Astrocyte of the hippocampus (primary cell): ENCODE measurements at regions not wholly inside any gene's neighbourhood (a gene's known extent, or its start where the extent isn't known, plus 50 kb on each side); places are given as distances from the start of the nearest gene placed in this dataset.

ENCODE experiments used
- DNase-seq: peaks from one replicate; pipeline ENCODE4 v3.0.0; 2011; ENCODE audit warnings: low read depth, low spot score

DNA sequence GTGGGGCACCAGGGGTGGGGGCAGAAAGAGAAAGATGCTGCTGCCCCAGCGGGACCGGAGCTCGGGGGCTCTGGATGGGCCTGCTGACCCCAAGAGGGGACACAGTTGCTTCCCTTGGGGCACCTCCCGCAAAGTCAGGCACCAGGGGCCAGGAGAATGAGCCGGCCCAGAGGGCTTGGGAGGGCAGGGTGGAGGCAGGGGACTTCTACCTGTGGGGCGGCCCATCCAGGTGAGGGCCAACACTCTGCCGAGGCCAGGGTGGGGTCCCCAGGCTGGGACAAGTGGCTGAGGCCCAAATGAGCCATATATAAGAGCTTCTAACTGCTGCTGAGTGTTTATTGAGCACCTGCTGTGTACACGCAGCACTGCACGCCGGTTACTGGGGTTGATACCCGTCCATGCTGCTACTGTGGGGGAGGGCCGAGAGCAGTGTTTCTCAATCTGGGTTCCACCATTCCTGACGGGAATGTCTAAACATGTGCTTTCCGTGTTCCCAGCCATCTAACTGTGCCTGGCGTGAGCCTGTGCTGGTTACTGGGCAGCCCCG, 211.7 kb upstream of the GSE1 start:
- DNase-seq = no peak

DNA sequence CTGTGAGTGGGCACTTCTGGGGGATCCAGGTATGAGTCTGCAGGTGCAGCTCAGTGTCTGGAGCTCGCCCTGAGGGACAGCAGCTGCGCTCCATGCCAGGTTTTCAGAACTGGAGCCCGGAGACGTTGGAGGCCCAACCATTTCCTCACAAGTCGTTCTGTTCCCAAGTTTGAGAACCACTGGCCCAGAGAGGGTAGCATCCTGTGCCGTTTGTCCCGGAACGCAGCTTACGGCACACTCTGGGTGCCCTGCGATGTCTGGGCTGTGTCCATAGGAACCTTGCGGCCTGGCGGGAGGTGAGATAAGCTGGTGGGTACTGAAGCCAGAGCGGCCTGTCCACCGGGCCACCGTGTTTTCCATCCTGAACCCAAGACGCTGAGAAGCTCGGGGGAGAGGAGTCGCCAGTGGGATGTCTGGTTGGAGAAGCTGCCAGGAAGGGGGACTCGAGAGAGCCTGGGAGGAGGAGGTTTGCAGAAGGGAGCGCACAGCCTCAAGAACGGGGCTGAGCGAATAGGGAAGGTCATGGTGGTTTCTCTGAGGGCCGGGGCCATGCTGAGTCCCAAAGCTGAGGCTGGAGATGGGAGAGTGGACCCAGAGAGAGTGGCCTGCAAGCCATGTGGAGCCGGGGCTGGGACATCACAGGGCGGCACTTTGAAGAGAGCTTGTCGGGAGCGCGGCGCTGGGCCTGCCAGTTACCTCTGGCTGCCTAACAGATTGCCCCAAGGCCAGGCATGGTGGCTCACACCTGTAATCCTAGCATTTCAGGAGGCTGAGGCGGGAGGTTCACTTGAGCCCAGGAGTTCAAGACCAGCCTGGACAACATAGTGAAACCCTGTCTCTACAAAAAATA, 211.0 kb upstream of the GSE1 start:
- no peak for DNase-seq

DNA sequence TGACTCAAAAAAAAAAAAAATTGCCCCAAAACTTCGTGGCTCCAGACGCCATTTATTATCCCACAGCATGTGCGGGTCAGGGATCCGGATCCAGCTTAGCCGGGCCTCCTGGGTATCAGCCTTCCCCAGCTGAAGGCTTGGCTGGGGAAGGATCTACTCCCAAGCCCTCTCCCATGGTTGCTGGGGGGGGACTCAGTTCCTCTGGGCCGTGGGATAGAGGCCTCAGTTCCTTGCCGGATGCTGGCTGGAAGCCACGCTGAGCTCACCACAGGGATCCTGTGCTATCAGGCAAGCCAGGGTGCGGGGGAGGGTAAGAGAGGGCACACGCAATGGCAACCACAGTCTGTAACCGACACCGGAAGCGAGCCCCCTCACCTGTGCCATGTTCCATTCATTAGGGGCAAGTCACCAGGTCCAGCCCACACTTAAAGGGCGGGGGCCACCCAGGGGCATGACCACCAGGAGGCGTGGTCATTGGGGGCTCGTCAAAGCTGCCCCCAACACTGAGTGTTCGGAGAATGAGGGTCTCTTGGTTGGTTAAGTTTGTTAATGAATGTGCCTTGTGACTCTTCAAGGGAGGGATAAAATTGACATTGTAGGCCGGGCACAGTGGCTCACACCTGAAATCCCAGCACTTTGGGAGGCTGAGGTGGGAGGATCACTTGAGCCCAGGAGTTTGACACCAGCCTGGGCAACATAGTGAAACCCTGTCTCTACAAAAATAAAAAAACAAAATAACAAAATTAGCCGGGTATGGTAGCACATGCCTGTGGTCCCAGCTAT, 210.0 kb upstream of the GSE1 start:
- peak; percentile 81 for DNase-seq

DNA sequence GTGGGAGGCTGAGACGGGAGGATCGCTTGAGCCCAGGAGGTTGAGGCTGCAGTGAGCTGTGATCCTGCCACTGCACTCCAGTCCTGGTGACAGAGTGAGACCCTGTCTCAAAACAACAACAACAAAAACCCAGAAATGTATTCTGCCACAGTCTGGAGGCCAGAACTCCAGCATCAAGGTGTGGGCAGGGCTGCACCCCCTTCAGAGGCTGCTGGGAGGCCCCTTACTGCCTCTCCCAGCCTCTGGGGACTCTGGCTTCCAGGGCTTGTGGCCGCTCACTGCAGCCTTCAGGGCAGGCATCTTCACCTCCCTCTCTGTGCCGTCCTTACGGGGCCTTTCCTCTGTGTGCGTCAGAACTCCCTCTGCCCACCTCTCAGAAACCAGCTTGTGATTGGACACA, 209.4 kb upstream of the GSE1 start:
- no peak for DNase-seq

DNA sequence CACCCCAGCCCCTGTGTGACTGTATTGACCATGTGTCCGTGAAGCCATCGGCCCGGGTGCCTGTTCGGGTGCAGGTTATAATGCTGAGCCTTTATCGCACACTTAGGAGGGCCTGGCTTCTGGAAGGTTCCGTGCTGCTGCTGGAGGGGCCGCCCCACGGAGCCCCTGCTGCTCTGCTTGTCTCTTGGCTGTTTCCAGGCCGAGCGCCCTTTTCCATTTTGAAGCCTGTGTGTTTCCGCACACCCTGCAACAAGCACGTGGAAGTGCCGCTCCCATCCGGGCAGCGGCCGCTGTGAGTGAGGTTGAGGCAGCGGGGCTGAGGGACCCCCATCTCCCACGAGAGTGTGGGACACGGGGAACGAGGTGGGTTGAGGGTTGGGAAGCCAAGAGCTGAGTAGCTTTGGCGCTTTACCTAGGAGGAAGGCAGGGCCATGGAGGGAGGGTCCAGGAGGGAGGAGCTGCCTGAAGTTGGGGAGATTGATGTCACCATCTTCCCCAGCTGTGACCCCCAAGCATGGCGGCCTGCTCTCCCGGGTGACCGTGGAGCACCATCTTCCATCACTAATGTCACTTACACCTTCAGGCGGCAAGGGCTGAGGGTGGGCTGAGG, 200.1 kb upstream of the GSE1 start:
- no peak for DNase-seq

DNA sequence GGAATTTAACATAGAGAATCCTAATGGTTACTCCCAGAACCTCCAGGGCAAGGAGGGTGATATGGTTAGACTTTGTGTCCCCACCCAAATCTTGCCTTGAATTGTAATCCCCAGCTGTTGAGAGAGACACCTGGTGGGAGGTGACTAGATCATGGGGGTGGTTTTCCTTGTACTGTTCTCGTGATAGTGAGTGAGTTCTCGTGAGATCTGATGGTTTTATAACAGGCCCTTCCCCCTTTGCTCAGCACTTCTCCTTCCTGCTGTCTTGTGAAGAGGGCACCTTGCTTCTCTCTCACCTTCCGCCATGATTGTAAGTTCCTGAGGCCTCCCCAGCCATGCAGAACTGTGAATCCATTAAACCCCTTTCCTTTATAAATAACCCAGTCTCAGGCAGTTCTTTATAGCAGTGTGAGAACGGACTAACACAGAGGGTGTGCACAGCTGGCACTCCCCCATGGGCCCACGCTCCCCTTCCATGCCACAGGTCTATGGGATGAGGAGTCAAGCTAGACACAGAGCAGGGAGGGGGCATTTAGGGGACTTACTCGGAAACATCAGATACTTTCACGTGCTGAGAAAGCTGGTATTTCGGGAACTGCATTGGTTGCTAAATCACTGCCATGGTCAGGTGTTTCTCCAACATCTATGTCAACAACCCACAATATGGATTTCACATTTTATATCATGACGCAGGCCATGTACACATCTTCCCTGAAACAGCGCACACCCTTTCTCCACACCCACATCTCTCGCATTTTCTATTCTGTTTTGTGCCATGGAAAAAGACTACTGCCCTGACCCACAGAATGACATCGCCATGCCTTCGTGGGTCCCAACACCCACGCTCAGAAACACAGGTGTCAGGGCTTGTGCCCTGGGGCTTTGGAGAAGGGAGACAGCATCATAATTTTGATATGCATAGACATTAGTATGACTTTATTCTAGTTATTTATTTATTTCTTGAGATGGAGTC, 199.1 kb upstream of the GSE1 start:
- no peak for DNase-seq

DNA sequence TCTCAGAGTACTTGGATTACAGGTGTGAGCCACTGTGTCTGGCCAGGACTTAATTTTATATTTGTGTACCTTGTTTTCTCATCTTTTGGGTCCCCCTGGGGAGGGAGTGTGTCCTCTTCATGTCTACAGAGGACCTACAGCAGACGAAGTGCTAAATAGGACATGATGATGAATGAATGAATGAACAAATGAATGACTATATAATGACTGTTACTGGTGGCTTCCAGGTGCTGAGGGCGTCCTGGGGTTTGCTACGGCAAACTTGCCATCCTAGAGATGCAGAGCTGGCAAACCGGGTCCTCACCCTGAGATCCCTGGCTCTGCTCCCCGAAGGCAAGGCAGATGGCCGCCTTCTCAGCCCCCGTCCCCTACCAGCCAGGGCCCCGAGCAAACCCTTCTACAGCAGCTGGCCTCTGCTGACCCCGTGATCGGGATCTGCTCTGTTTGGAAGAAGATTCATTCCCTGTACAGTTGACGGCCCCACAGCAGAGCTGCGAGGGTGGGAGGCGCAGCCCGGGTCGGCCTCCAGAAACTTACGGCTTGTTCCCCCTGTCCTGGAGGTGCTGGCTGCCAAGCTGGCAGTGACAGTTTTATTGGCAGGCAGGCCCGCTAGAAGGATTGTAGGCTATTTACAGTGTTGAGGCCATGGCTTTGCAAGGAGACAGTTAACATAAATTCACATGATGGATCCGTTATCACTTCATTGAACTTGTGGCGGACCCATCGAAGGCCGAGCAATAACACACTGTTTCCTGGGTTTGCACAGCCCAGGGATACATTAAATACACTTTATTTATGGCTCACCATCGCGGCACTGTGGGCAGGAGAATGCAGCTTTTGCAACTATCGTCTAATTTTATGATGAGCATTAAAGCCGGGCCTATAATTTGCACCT, 197.7 kb upstream of the GSE1 start:
- no peak for DNase-seq

DNA sequence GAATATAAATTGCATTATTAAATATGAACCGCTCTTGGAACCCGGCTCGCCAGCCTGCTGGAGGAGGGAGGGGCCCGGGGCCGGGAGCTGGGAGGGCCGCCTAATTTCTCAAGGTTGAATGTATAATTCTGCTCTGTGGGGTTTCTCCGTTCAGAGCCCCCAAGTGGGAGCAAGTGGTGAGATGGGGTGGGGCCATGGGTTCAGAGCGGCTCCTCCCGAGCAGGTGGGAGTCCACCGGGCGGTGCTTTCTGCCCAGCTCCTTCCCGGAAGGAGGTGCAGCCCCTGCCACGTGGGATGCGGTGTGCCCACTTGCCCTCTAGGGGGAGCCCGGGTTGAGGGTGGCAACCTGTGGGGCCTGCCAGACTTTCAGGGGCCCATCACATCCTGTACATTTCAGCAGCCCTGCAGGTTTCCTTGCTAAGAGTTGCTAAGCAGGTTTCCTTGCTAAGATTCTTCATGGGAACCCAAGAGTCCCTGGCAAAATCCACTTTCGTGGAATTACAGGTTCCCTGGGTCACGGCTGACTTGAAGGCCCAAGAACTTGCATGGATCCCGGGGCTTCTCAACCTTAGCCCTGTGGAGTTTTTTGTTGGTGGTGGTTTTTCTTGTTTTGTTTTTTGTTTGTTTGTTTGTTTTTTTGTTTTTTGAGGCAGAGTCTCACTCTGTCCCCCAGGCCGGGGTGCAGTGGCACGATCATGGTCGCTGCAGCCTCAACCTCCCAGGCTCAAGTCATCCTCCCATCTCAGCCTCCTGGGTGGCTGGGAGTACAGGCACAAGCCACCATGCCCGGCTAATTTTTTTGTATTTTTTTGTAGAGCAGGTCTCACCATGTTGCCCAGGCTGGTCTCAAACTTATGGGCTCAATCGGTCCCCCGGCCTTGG, 196.7 kb upstream of the GSE1 start:
- DNase-seq = peak; percentile 37

DNA sequence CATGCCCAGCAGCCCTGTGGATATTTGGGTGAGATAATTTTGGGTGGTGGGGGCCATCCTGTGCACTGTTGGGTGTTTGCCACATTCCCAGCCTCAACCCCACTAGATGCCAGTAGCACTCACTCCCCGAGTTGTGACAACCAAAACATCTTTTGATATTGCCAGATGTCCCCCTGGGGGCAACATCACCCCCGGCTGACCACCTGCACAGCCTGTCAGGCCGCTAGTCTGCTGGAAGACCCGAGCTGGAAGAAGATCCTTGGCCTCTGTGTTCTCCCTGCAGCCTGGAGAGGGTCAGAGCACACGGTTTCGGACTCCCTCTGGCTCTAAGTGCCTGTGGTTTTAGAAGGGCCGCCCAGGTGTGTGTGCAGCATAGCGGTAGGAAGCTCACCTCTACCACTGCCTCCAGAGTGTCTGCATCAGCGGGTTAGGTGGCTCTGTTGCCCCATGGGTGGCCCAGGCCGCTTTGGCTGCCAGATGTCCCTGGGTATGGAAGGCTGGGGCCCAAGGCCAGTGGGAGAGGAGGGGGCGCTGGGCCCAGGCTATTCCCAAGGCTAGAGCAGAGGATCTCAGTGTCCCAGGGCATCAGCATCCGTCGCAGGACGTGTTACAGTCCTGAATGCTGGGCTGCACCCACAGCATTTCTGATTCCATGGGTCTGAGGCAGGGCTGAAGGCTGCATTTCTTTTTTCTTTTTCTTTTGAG, 195.8 kb upstream of the GSE1 start:
- no peak for DNase-seq

DNA sequence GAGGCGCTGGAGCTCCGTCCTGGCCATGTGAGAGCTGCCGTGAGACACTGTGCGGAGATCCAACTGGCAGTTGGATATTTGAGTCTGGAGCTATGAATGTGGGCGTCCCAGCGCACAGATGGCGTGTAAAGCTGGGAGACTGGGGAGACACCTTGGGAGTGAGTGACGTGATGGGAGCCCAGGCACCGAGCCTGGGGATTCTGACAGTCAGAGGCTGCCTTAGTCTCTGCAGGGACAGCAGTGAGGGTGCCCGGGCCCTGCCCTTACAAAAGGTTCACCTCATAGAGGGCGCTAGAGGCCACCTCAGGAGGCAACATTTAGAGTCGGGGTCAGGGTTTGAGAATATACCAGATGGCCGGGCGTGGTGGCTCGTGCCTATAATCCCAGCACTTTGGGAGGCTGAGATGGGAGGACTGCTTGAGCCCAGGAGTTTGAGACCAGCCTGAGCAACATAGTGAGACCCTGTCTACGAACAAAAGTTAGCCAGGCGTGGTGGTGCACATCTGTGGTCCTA, 194.1 kb upstream of the GSE1 start:
- DNase-seq = no peak

DNA sequence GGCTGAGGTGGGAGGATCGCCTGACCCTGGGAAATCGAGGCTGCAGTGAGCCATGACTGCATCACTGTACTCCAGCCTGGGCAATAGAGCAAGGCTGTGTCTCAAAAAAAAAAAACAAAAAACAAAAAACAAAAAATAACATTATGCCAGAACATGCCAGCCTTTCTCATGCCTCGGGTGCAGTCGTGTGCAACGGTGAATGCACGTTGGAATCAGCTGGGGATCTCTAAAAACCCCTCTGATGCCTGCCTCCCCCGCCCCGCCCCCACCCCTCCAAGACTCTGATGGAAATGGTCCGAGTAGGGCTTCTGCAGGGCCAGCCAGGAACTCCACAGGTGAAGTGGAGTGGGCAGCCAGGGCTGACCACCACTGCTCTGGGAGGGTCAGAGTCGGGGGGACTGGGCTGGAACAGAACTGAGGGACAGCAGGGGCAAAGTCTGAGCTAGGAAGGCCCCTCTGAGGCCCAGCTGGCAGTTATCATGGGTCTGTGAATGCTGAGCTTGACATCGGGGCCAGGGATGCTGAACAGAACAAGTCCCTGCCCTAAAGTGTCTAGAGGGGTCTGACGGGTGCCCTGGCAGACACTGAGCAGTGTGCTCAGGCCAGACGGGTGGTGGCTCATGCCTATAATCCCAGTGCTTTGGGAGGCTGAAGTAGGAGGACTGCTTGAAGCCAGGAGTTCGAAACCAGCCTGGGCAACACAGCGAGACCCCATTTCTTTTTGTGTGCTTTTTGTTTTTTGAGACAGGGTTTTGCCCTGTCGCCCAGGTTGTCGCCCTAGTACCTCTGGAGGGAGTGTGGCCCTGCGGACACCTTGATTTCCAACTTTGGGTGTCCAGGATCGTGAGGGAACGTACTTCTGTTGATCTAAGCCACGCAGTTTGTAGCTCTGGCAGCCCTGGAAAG, 193.4 kb upstream of the GSE1 start:
- DNase-seq = no peak

DNA sequence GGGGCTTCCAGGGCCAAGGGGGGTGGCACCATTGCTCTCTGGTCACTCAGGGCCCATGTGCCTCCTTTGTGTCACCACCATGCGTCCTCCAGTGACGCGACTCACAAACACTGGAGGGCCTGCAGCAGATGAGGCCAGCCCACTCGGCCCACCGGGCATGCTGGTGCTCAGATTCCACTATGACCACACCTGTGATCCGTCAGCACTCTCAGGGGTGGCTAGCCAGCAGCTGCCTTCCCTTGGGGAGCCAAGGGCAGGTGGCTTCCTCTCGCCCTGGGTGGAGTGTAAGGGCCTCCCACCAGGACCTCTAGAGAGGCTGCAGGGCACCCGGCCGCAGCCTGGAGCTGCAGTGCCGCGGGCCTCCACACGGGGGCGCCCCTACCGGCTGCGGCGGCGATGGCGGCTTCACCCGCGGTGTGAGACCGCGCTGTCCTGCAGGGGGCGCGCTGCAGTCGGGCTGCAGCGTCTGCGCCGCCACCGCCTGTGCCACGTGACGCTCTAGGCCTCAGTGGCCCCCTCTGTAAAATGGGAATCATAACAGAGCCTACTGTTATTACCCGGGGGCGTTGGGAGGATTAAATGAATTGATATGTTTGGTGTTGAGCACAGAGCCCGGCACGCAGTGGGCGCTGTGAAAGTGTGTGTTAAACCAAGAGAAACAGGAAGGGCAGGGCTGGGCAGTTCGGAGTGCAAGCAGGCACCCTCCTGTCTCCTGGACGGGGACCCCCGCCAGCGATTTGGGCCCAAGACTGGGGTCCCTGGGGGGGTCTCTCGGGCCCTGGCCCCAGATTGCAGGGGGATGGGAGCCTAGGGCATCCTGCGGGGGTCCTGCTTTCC, 192.4 kb upstream of the GSE1 start:
- peak; percentile 73 for DNase-seq

DNA sequence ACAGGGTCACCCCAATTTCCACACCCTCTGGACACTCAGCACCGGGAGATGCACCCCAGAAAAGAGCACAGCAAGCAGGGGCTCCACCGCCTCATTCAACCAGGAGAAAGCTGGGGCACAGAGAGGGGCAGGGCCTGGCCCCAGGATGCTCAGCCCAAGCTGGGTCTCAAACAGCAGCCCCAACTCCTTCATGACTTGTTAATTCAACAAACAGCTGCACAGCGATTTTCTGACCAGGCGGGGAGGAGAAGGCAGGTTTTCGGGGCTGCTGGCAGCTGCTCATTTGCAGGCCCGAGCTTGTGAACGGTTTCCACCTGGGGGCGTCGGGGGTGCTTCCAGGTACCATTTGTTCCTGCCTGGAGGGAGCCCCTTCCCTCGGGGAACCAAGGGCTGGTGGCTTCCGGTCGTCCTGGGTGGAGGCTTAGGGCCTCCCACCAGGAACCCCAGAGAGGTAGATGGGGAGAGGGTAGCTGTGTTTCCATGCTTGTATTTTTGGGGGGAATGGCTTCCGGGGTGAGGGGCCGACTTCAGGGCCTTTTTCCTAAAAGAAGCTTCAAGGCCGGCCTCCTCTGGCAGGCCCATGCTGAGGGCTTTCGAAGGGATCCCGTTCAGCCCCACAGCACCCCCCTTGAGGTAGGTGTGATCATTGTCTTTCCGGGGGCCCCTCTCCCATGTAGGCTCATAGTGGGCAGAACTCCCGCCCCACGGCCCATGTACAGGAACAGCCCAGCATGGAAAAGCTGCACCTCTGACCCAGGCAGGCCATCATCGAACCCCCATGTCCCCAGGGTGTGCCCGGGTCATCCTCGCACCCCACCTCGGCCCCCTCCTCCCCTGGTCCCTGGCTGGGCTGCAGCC, 191.6 kb upstream of the GSE1 start:
- DNase-seq = no peak

DNA sequence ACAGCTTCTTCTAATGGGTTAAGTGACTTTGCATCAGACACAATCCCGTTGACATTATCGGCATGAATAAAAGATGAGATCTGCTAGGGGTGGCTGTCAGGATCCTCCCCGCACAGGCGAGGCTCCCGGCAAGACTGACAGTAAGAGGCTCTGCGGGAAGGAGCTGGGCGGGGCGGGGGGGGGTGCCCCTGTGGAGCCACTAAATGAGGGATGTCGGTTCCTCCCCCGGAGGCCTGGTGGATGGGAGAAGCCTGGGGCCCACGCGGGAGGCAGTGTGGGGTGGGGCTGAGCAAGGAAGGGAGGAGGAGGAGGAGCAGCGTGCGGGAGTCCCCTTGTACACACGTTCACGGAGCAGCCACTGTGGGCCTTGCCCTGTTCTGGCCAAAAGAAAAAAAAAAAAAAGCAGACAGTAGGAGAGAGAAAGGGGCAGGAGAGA, 190.9 kb upstream of the GSE1 start:
- DNase-seq = peak; percentile 41
